Upper lobe of left lung (tissue), 6 donors: ENCODE measurements at regions not wholly inside any gene's neighbourhood (a gene's known extent, or its start where the extent isn't known, plus 50 kb on each side); places are given as distances from the start of the nearest gene placed in this dataset.

Experiments used
- ATAC-seq, 2 donors: fragments of 200-7000 bp; cut with Tn5 transposase; one replicate each; pipeline ENCODE4 v1.9.1; 2022; ENCODE audit warnings: mild to moderate bottlenecking in 2 of 2, moderate library complexity in 2 of 2; ENCODE audit not compliant: low FRiP score in 2 of 2
- DNase-seq, 2 donors: peaks; one replicate each; pipeline ENCODE4 v3.0.0-alpha.2; 2019 to 2020
- H3K27ac ChIP-seq, 4 donors: fragments of 200-600 bp; sonication (generic); one replicate each; pipeline ENCODE4 v1.5.1; 2016 to 2019
- H3K27me3 ChIP-seq, 4 donors: fragments of 200-600 bp; sonication (generic); one replicate each; pipeline ENCODE4 v1.5.1; 2017 to 2019
- H3K36me3 ChIP-seq, 4 donors: fragments of 200-600 bp; sonication (generic); one replicate each; pipeline ENCODE4 v1.5.1; 2016 to 2019
- H3K4me1 ChIP-seq, 4 donors: fragments of 200-600 bp; sonication (generic); one replicate each; pipeline ENCODE4 v1.5.1; 2018 to 2019
- H3K4me3 ChIP-seq, 4 donors: fragments of 200-600 bp; sonication (generic); one replicate each; pipeline ENCODE4 v1.5.1; 2017 to 2019; ENCODE audit warnings: mild to moderate bottlenecking in 2 of 4, moderate library complexity in 1 of 4
- H3K9me3 ChIP-seq, 4 donors: fragments of 200-600 bp; sonication (generic); one replicate each; pipeline ENCODE4 v1.5.1; 2018 to 2019
- EP300 ChIP-seq, 4 donors: sonication (generic); formaldehyde crosslinking; IDR thresholded peaks; one replicate each; pipeline ENCODE4 v1.5.1; 2017; ENCODE audit warnings: antibody characterized with exemption in 4 of 4, control low read depth in 2 of 4
- POLR2A ChIP-seq, 4 donors: fragments of 450-650 bp; IDR thresholded peaks; one replicate each; pipeline ENCODE4 v1.5.1; 2016 to 2017; ENCODE audit warnings: antibody characterized with exemption in 4 of 4, mild to moderate bottlenecking in 2 of 4
- POLR2AphosphoS5 ChIP-seq, 2 donors: sonication (generic); formaldehyde crosslinking; IDR thresholded peaks; one replicate each; pipeline ENCODE4 v1.5.1; 2017; ENCODE audit warnings: antibody characterized with exemption in 2 of 2
- WGBS, 2 donors: methylation state at CpG; one replicate each; pipeline ENCODE4 v1.1.5; 2017 to 2018; 5-methylcytosine and 5-hydroxymethylcytosine counted together
- TF ChIP-seq, protein P1 (sequence below), 6 experiments: fragments of 450-650 bp in 4 of 6; fragments of 200-600 bp in 2 of 6; sonication (generic) in 2 of 6; IDR thresholded peaks; one replicate each; pipeline ENCODE4 v1.5.1; 2016 to 2019; ENCODE audit warnings: antibody characterized with exemption in 6 of 6
- donor health status: DM: no; HTN: no; CAD: no; lungs with moderate emphysema.
- donor health status: DM: no; HTN: yes; CAD: no; lungs with severe emphysema.

DNA sequence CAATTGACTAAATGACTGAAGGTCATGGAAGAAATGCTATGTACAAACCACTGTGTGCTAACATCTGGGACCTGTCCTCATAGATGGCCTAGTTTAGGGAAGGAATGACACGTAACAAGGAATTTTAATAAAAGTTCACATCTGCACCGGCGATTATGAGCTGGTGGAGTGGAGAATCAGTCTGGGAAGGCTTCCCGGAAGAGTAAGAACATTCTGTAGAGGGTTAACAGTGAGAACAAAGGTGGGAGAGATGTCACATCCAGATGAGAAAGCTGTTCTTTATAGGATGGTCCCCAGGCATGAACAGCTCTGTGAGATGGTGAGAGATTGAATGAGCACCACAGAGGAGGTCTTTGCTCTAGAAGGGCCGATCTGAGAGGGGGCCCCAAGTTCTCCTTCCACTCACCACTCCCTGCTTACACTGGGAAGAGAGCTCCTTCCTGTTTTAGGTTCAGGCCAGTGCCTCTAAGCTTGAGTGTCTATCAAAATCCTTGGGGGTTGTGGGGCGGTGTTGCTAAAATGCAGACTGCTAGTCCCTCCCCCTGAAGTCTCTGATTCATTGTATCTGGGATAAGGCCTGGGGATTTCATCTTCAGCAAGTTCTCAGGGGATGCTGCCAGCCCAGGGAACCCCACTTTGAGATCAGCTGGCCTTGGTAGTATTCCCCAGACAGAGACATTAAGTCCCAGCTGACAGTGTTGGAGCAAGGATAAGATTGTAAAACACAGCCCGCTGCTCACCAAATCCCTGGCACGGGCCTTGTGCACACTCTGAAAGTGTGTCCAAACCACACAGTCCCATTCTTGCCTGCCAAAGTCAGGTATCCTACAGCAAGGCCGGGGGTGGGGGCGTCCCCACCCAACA lies 294.7 kb upstream of the MAF start:
- Histone ChIP-seq H3K4me3 (no peak overlapping the region), H3K36me3 (no peaks in the 10 kb centered on the region), H3K27me3 (no peaks in the 10 kb centered on the region), H3K27ac (no peak overlapping the region), H3K4me1 (no peaks in the 10 kb centered on the region), H3K9me3 (no peaks in the 10 kb centered on the region)
- 87 to 95% methylated on average over 6 to 10 of the region's 10 CpGs for WGBS, 2 donors
- DNase-seq: no peak
- no peak for ATAC-seq
- no peak for TF ChIP-seq EP300 (IDR thresholded peaks at IDR 0.05)
- TF ChIP-seq, protein P1, sequence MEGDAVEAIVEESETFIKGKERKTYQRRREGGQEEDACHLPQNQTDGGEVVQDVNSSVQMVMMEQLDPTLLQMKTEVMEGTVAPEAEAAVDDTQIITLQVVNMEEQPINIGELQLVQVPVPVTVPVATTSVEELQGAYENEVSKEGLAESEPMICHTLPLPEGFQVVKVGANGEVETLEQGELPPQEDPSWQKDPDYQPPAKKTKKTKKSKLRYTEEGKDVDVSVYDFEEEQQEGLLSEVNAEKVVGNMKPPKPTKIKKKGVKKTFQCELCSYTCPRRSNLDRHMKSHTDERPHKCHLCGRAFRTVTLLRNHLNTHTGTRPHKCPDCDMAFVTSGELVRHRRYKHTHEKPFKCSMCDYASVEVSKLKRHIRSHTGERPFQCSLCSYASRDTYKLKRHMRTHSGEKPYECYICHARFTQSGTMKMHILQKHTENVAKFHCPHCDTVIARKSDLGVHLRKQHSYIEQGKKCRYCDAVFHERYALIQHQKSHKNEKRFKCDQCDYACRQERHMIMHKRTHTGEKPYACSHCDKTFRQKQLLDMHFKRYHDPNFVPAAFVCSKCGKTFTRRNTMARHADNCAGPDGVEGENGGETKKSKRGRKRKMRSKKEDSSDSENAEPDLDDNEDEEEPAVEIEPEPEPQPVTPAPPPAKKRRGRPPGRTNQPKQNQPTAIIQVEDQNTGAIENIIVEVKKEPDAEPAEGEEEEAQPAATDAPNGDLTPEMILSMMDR (IDR thresholded peaks at IDR 0.05): no peak
- no peak for TF ChIP-seq POLR2A (IDR thresholded peaks at IDR 0.05)

GRCh38 chr16:79893445-79893844 lies 292.9 kb upstream of the MAF start:
- H3K4me3 ChIP-seq: no peak overlapping the region
- no peaks in the 10 kb centered on the region for H3K9me3 ChIP-seq
- H3K27me3 ChIP-seq: no peaks in the 10 kb centered on the region
- 78 to 82% methylated on average over 3 of the region's 3 CpGs for WGBS, 2 donors
- TF ChIP-seq, protein P1 (IDR thresholded peaks at IDR 0.05): no peak
- TF ChIP-seq POLR2A (IDR thresholded peaks at IDR 0.05) (no peak), EP300 (IDR thresholded peaks at IDR 0.05) (no peak), POLR2AphosphoS5 (IDR thresholded peaks at IDR 0.05) (no peak)
- no peak for ATAC-seq
- no peaks in the 10 kb centered on the region for H3K36me3 ChIP-seq
- H3K27ac ChIP-seq: no peak overlapping the region
- H3K4me1 ChIP-seq: no peaks in the 10 kb centered on the region
- DNase-seq: no peak

DNA sequence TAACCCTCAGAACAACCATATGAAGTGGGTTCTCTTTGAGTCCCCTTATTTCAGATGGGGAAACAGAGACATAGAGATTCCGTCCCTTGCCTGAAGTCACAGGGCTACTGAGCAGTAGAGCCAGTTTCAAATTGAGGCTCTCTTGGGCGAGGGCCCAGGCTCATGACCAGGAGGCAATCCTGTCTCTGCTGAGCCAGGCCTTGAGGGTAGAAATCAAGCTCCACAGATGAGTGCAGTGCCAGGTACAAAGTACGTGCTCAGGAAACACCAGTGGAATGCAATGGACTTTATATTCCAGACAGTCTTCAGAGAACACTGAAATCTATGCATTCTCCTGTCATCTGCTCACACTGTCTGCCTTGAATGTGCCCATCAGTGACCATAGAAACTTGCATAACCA lies 291.7 kb upstream of the MAF start:
- no peak for ATAC-seq

GRCh38 chr16:79891458-79891857 lies 290.9 kb upstream of the MAF start:
- no peak for TF ChIP-seq EP300 (IDR thresholded peaks at IDR 0.05)
- TF ChIP-seq POLR2AphosphoS5 (IDR thresholded peaks at IDR 0.05): no peak
- TF ChIP-seq, protein P1 (IDR thresholded peaks at IDR 0.05): no peak
- no peak for TF ChIP-seq POLR2A (IDR thresholded peaks at IDR 0.05)
- H3K27ac ChIP-seq: no peak overlapping the region
- H3K9me3 ChIP-seq: no peaks in the 10 kb centered on the region
- no peak overlapping the region for H3K4me3 ChIP-seq
- H3K27me3 ChIP-seq: no peaks in the 10 kb centered on the region
- WGBS, 2 donors: 83 to 84% methylated on average over 6 of the region's 6 CpGs
- DNase-seq (no peak), ATAC-seq (no peak)
- no peaks in the 10 kb centered on the region for H3K36me3 ChIP-seq
- no peaks in the 10 kb centered on the region for H3K4me1 ChIP-seq

More for the DNA sequence above, 291.7 kb upstream of the MAF start:
- 86 to 91% methylated on average over 3 of the region's 3 CpGs for WGBS, 2 donors
- TF ChIP-seq, protein P1 (IDR thresholded peaks at IDR 0.05): no peak
- TF ChIP-seq EP300 (IDR thresholded peaks at IDR 0.05): no peak
- no peak for TF ChIP-seq POLR2A (IDR thresholded peaks at IDR 0.05)
- TF ChIP-seq POLR2AphosphoS5 (IDR thresholded peaks at IDR 0.05): no peak
- Histone ChIP-seq H3K27ac (no peak overlapping the region), H3K9me3 (no peaks in the 10 kb centered on the region), H3K36me3 (no peaks in the 10 kb centered on the region), H3K4me3 (no peak overlapping the region), H3K27me3 (no peaks in the 10 kb centered on the region), H3K4me1 (no peaks in the 10 kb centered on the region)
- no peak for DNase-seq
